Stomach (tissue), 4 donors: ENCODE measurements at regions not wholly inside any gene's neighbourhood (a gene's known extent, or its start where the extent isn't known, plus 50 kb on each side); places are given as distances from the start of the nearest gene placed in this dataset.

Experiments used
- EP300 ChIP-seq: sonication (generic); formaldehyde crosslinking; IDR thresholded peaks from one replicate; pipeline ENCODE4 v1.6.1; 2017; ENCODE audit warnings: antibody characterized with exemption
- POLR2A ChIP-seq, 4 donors: fragments of 450-650 bp; IDR thresholded peaks; one replicate each; pipeline ENCODE4 v1.6.1; 2016; ENCODE audit warnings: antibody characterized with exemption in 4 of 4, control low read depth in 2 of 4, mild to moderate bottlenecking in 1 of 4, moderate library complexity in 1 of 4
- TF ChIP-seq, protein P1 (sequence below), 7 experiments: fragments of 450-650 bp in 4 of 7; fragments of 200-600 bp in 3 of 7; sonication (generic) in 3 of 7; IDR thresholded peaks; one replicate each; pipeline ENCODE4 v1.5.1; 2016 to 2019; ENCODE audit warnings: antibody characterized with exemption in 7 of 7, control low read depth in 2 of 7, mild to moderate bottlenecking in 1 of 7

DNA sequence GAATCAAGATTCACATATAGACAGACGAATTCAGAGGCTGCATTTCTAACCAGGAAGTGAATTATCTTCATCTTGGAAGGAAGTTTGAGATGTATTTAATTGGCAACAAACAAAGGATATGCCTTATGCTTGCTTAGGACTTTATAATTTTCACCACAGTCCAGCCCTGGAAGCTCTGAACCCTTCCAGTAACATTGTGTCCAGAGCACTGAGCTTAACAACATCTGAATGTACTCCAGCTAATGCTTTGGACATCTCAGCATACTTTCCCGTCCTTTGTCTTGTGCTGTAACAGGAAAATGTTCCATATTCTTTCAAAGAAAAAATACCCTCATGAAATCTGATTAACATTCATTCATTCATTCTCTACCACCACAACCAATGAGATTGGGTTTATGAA lies 136.3 kb upstream of the SPATS2L start:
- TF ChIP-seq, protein P1, sequence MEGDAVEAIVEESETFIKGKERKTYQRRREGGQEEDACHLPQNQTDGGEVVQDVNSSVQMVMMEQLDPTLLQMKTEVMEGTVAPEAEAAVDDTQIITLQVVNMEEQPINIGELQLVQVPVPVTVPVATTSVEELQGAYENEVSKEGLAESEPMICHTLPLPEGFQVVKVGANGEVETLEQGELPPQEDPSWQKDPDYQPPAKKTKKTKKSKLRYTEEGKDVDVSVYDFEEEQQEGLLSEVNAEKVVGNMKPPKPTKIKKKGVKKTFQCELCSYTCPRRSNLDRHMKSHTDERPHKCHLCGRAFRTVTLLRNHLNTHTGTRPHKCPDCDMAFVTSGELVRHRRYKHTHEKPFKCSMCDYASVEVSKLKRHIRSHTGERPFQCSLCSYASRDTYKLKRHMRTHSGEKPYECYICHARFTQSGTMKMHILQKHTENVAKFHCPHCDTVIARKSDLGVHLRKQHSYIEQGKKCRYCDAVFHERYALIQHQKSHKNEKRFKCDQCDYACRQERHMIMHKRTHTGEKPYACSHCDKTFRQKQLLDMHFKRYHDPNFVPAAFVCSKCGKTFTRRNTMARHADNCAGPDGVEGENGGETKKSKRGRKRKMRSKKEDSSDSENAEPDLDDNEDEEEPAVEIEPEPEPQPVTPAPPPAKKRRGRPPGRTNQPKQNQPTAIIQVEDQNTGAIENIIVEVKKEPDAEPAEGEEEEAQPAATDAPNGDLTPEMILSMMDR (IDR thresholded peaks at IDR 0.05) = no peak
- TF ChIP-seq POLR2A (IDR thresholded peaks at IDR 0.05) (no peak), EP300 (no peak)
